ENCODE measurements at regions not wholly inside any gene's neighbourhood (a gene's known extent, or its start where the extent isn't known, plus 50 kb on each side); places are given as distances from the start of the nearest gene placed in this dataset.

DNA sequence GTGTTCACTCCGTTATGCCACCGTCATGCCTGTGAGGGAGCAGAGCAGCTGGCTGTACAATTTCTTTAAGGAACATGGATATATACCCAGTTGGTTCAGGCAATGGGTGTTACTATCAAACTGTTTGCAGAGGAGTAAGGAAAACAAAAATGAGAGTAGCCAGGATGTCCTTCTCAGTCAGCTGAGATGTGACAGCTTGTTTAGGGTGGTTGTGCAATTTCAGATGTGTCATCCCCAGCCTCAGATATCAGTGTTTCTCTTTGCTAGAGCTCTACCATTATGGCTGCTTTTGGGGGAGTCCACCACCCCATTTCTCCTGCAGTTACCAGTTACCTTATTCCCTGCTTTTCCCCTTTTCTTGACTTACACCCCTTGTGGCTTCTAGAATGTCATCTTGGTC, 135.2 kb upstream of the SLC24A2 start:
- POLR2A ChIA-PET (ENCODE audit: partially characterized antibody) = no interaction called here
- FAIRE-seq = no peak

More for the DNA sequence above, 135.2 kb upstream of the SLC24A2 start:
- TF ChIP-seq SUZ12 (IDR thresholded peaks at IDR 0.05; ENCODE audit: low read length) (no peak), CREB1 (IDR thresholded peaks at IDR 0.05) (no peak), RNF2 (IDR thresholded peaks at IDR 0.05; ENCODE audit: borderline replicate concordance, low read depth, low read length, missing control alignments, poor library complexity, severe bottlenecking) (no peak), SAP30 (IDR thresholded peaks at IDR 0.05; ENCODE audit: insufficient read depth, insufficient replicate concordance, low read length) (no peak), TBP (IDR thresholded peaks at IDR 0.05; ENCODE audit: low read depth, low read length) (no peak), HDAC6 (IDR thresholded peaks at IDR 0.05; ENCODE audit: low read depth, low read length) (no peak), BACH1 (IDR thresholded peaks at IDR 0.05; ENCODE audit: low read length) (no peak), RXRA (IDR thresholded peaks at IDR 0.05; ENCODE audit: insufficient read depth, low read depth, low read length) (no peak), EZH2 (IDR thresholded peaks at IDR 0.05; ENCODE audit: low read depth, low read length, severe bottlenecking) (no peak), TAF7 (optimal IDR thresholded peaks at IDR 0.05; ENCODE audit: borderline replicate concordance, low read depth, low read length) (no peak)
- H3K9me3 ChIP-seq (ENCODE audit: insufficient read depth in 2 of 2, low read depth in 1 of 2, low read length in 1 of 2) = no peaks in the 10 kb centered on the region
- H3K56ac ChIP-seq (replicated peaks; ENCODE audit: insufficient read length, low read depth, low read length) = no peak overlapping the region
- H4K20me1 ChIP-seq (replicated peaks in 1 of 2; ENCODE audit: control insufficient read depth in 1 of 2, insufficient read depth in 2 of 2, low read length in 2 of 2) = no peaks in the 10 kb centered on the region
- no peaks in the 10 kb centered on the region for H3K36me3 ChIP-seq (ENCODE audit: control insufficient read depth in 2 of 4, insufficient read depth in 4 of 4, low read length in 3 of 4)
- H4K91ac ChIP-seq (replicated peaks; ENCODE audit: insufficient read length, low read length) = no peak overlapping the region
- 0 out of 2 replicates have a peak, but pooled peaks cover 2% of the 10 kb centered on the region for H3K23me2 ChIP-seq (ENCODE audit: low read depth, low read length)
- H3K9ac ChIP-seq (replicated peaks in 1 of 4; ENCODE audit: extremely low read depth in 1 of 4, low read depth in 3 of 4, low read length in 3 of 4) = no peak overlapping the region; a peak in 1 of 7 replicates
- H4K8ac ChIP-seq (ENCODE audit: extremely low read depth, insufficient read depth, low read length) = no peak overlapping the region
- no peak overlapping the region for H2AFZ ChIP-seq (ENCODE audit: low read length)
- 87% methylated on average over 2 of the region's 2 CpGs; no CpG with 5 or more reads in 1 of the 2 experiments for WGBS, 2 experiments (ENCODE audit: extremely low coverage in 1 of 2, insufficient coverage in 1 of 2, insufficient read length in 1 of 2, insufficient replicate concordance in 2 of 2, low coverage in 1 of 2, low lambda C conversion rate in 2 of 2, missing lambda C conversion rate in 1 of 2)
- no peak overlapping the region for H3K18ac ChIP-seq (ENCODE audit: extremely low read depth, low read length)
- no peak overlapping the region for H3K4ac ChIP-seq (replicated peaks; ENCODE audit: insufficient read length, low read depth, low read length)
- H2BK15ac ChIP-seq (ENCODE audit: low read length) = no peak overlapping the region
- no peak overlapping the region for H3K4me2 ChIP-seq (ENCODE audit: insufficient read depth in 1 of 2, low read depth in 2 of 2, low read length in 2 of 2)
- H3K27ac ChIP-seq (ENCODE audit: low read depth, low read length) = no peak overlapping the region
- no peaks in the 10 kb centered on the region for H3K79me2 ChIP-seq (ENCODE audit: control insufficient read depth in 1 of 2, insufficient read depth in 2 of 2, low read length in 2 of 2)
- H2BK5ac ChIP-seq (ENCODE audit: low read depth, low read length) = no peak overlapping the region
- CTCF ChIA-PET (ENCODE audit: partially characterized antibody) = interaction anchor here (0.8 to 2.3 kb wide), 10 partner anchors 15 to 495 kb away, joined by 3 to 11 read pairs (median 4); no protein-coding TSS in a partner anchor
- no peak overlapping the region for H4K5ac ChIP-seq (ENCODE audit: insufficient read length, low read depth, low read length)
- H2BK120ac ChIP-seq (replicated peaks; ENCODE audit: low read depth, low read length) = no peak overlapping the region
- no peak overlapping the region for H2AK5ac ChIP-seq (ENCODE audit: low read depth, low read length)
- H2BK20ac ChIP-seq (ENCODE audit: low read length) = no peak overlapping the region
- no peak overlapping the region for H3K23ac ChIP-seq (ENCODE audit: insufficient read length)
- H3K79me1 ChIP-seq (ENCODE audit: low read depth, low read length) = no peaks in the 10 kb centered on the region
- no peak overlapping the region for H3K4me3 ChIP-seq (ENCODE audit: extremely low read depth in 1 of 4, insufficient read depth in 2 of 4, low read depth in 3 of 4, low read length in 4 of 4)
- H3K4me1 ChIP-seq (replicated peaks in 1 of 4; ENCODE audit: control insufficient read depth in 3 of 4, insufficient read depth in 4 of 4, low read length in 3 of 4) = peaks cover 0 to 8% (median 4%) of the 10 kb centered on the region in 4 experiments; a peak in 3 of 7 replicates
- no peak for DNase-seq (ENCODE audit: low read depth in 1 of 2, low spot score in 2 of 2)
- H3K27me3 ChIP-seq (replicated peaks in 1 of 4; ENCODE audit: control insufficient read depth in 3 of 4, extremely low read depth in 1 of 4, insufficient read depth in 3 of 4, low read length in 3 of 4) = peaks cover 0 to 4% (median under 1%) of the 10 kb centered on the region in 4 experiments; a peak in 2 of 7 replicates
- H2BK12ac ChIP-seq (ENCODE audit: low read depth, low read length) = no peak overlapping the region
- no peak overlapping the region for H3K14ac ChIP-seq (ENCODE audit: insufficient read length)

Measured in H1 (cell line).